ENCODE measurements at regions not wholly inside any gene's neighbourhood (a gene's known extent, or its start where the extent isn't known, plus 50 kb on each side); places are given as distances from the start of the nearest gene placed in this dataset.

DNA sequence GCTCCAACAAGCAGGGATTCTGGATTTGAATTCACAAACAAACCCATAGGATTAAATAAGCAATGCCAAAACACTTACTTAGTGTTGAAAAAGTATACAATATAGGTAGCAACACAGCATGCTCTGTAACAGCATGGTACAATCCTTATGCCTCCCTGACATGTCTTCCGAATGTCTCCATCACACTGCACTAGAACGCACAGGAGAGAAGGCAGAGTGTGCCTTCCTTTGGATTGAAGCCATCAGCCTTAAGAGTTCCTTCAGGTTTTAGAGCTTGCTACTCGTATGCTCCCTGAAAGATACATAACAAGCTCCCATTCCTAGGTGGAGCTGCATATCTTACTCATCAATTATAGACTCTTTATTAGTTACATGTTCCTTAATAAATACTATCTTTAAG is 1573.9 kb upstream of the PRR20A start:
- Mint-ChIP-seq H3K27me3 (no peaks in the 10 kb centered on the region), H3K36me3 (ENCODE audit: low read depth) (no peaks in the 10 kb centered on the region), H3K27ac (no peak overlapping the region), H3K4me3 (no peak overlapping the region), H3K4me1 (ENCODE audit: low read depth) (no peaks in the 10 kb centered on the region), H3K9me3 (peaks cover 4% of the 10 kb centered on the region)
- DNase-seq: no peak
- POLR2A ChIA-PET: no interaction called here
- intact Hi-C loops (cut with micrococcal nuclease): no loop called here
- CTCF ChIA-PET: no interaction called here
- TF ChIP-seq, protein P1, sequence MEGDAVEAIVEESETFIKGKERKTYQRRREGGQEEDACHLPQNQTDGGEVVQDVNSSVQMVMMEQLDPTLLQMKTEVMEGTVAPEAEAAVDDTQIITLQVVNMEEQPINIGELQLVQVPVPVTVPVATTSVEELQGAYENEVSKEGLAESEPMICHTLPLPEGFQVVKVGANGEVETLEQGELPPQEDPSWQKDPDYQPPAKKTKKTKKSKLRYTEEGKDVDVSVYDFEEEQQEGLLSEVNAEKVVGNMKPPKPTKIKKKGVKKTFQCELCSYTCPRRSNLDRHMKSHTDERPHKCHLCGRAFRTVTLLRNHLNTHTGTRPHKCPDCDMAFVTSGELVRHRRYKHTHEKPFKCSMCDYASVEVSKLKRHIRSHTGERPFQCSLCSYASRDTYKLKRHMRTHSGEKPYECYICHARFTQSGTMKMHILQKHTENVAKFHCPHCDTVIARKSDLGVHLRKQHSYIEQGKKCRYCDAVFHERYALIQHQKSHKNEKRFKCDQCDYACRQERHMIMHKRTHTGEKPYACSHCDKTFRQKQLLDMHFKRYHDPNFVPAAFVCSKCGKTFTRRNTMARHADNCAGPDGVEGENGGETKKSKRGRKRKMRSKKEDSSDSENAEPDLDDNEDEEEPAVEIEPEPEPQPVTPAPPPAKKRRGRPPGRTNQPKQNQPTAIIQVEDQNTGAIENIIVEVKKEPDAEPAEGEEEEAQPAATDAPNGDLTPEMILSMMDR (IDR thresholded peaks at IDR 0.05): no peak
- no peak for ATAC-seq

DNA sequence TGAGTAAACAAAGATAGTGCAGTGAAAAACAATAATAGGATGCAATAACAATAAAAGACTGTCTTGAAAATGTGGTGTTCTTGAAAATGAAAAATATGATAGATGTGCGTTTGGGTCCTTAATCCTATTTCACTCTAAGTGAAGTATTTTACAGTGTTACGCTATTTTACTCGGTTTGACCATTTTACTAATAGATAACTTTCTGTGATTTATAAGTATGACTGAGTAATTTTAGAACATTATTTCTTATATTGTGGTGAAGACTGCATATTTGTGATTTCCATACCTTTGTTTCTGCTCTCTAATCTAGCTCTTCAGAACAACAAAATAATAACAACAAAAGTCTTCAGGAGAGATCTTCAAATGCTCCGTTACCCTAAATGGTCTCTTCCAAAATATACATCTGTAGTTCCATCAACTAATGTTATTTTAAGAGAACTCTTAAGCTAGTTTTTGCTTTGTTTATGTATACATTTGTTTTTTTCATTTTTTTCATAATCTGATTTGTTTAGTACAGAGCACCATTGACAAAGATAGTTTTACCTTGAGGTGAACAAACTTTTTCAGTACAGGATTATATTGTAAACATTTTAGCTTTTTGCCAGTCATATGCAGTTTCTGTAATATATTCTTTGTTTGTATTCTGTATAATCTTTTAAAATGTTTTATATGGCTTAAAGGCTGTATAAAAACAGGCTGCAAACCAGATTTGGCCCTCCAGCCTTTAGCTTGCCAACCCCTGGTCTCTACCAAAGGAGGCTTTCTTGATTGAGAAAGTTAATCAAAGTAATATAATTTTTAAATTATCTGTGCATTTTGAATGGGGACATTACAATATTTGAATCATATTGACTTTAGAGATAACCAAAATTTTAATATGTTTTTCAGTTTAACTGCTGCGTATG is 1572.7 kb upstream of the PRR20A start:
- no peaks in the 10 kb centered on the region for H3K4me1 Mint-ChIP-seq (ENCODE audit: low read depth)
- ATAC-seq: no peak
- peaks cover 9% of the 10 kb centered on the region for H3K9me3 Mint-ChIP-seq
- no peak overlapping the region for H3K4me3 Mint-ChIP-seq
- H3K36me3 Mint-ChIP-seq (ENCODE audit: low read depth): no peaks in the 10 kb centered on the region
- H3K27ac Mint-ChIP-seq: no peak overlapping the region
- H3K27me3 Mint-ChIP-seq: no peaks in the 10 kb centered on the region
- TF ChIP-seq, protein P1 (IDR thresholded peaks at IDR 0.05): no peak
- intact Hi-C loops (cut with micrococcal nuclease): no loop called here
- ChIA-PET POLR2A (no interaction called here), CTCF (no interaction called here)
- no peak for DNase-seq

DNA sequence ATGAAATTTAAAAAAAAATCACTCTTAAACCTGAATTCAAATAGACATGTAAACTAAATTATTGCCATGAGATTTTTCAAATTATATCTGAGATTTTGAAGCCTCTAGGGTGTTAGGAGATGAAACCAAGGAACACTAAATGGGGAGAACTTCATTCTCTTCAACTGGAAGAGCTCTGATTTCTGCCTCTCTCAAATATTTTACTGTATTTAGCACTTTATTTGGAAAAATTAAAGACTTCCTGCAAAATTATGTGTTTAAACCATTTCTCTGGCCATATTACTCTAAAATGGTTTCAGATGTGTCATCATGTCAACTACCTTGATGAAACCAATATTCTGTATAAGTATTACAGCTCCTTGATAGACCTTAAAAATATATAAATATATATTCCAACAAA is 1571.6 kb upstream of the PRR20A start:
- POLR2A ChIA-PET: no interaction called here
- no peak overlapping the region for H3K27ac Mint-ChIP-seq

DNA sequence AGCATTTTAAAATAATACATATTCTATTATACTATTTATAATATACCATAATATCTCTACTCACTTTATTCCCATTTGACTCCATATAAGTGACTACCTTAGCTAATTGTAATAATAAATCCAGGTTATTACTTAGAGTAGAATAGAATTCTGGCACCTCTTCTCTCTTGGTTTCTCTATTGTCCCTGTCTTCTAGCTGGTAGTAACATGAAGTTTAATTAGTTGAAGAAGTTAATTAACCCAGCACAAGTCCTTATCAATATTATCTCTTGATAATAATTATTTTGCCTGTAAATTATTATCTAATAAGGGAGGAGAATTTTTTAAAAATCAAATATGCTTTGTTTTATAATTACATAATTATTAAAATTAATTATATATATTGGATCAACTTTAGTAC is 1571.2 kb upstream of the PRR20A start:
- ATAC-seq: no peak
- TF ChIP-seq, protein P1 (IDR thresholded peaks at IDR 0.05): no peak
- POLR2A ChIA-PET: no interaction called here
- intact Hi-C loops (cut with micrococcal nuclease): no loop called here
- H3K27ac Mint-ChIP-seq: no peak overlapping the region
- no peak overlapping the region for H3K4me3 Mint-ChIP-seq
- no peaks in the 10 kb centered on the region for H3K27me3 Mint-ChIP-seq
- H3K9me3 Mint-ChIP-seq: peaks cover 8% of the 10 kb centered on the region
- H3K4me1 Mint-ChIP-seq (ENCODE audit: low read depth): no peaks in the 10 kb centered on the region
- DNase-seq: no peak
- CTCF ChIA-PET: no interaction called here
- H3K36me3 Mint-ChIP-seq (ENCODE audit: low read depth): no peaks in the 10 kb centered on the region

More for the DNA sequence above, 1571.6 kb upstream of the PRR20A start:
- no peak for DNase-seq
- ATAC-seq: no peak
- Mint-ChIP-seq H3K36me3 (ENCODE audit: low read depth) (no peaks in the 10 kb centered on the region), H3K4me1 (ENCODE audit: low read depth) (no peaks in the 10 kb centered on the region), H3K27me3 (no peaks in the 10 kb centered on the region), H3K4me3 (no peak overlapping the region), H3K9me3 (peaks cover 9% of the 10 kb centered on the region)
- CTCF ChIA-PET: no interaction called here
- intact Hi-C loops (cut with micrococcal nuclease): no loop called here
- TF ChIP-seq, protein P1 (IDR thresholded peaks at IDR 0.05): no peak

DNA sequence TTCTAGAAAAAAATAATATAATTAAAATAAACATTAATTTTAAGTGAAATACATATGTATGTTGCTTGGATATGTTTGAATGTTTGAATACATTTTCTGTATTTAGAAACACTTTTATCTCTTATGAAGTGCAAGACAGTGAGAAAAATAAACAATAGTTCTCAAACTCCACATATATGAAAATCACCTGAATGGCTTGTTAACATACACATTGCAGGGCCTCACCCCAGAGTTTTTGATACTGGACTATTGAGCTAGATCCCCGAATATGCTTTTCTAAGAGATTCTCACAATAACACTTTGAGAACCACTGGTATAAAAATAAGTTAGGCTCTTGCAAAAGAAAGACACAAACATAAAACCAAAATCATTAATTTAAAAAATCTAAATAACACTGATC is 1570.3 kb upstream of the PRR20A start:
- ChIA-PET CTCF (no interaction called here), POLR2A (no interaction called here)
- Mint-ChIP-seq H3K4me1 (ENCODE audit: low read depth) (no peaks in the 10 kb centered on the region), H3K27me3 (no peaks in the 10 kb centered on the region), H3K27ac (no peak overlapping the region), H3K4me3 (no peak overlapping the region), H3K9me3 (peaks cover 8% of the 10 kb centered on the region), H3K36me3 (ENCODE audit: low read depth) (no peaks in the 10 kb centered on the region)
- TF ChIP-seq, protein P1 (IDR thresholded peaks at IDR 0.05): no peak
- DNase-seq: no peak
- intact Hi-C loops (cut with micrococcal nuclease): no loop called here
- no peak for ATAC-seq
